Transverse colon (tissue), 4 donors: ENCODE measurements at regions not wholly inside any gene's neighbourhood (a gene's known extent, or its start where the extent isn't known, plus 50 kb on each side); places are given as distances from the start of the nearest gene placed in this dataset.

Source experiments
- DNase-seq: peaks from one replicate; pipeline ENCODE4 v3.0.0-alpha.2; 2019
- H3K27ac ChIP-seq, 4 donors: fragments of 200-600 bp; sonication (generic); 2 replicates each; pipeline ENCODE4 v1.5.1; 2016 to 2018; ENCODE audit warnings: inconsistent platforms in 4 of 4
- H3K27me3 ChIP-seq: fragments of 200-600 bp; sonication (generic); 2 replicates; pipeline ENCODE4 v1.5.1; 2017; ENCODE audit warnings: inconsistent platforms
- H3K36me3 ChIP-seq, 4 donors: fragments of 200-600 bp; sonication (generic); 2 replicates each; pipeline ENCODE4 v1.5.1; 2017 to 2019; ENCODE audit warnings: inconsistent platforms in 4 of 4
- H3K4me1 ChIP-seq, 4 donors: fragments of 200-600 bp; sonication (generic); 2 replicates each; pipeline ENCODE4 v1.5.1; 2017 to 2020; ENCODE audit warnings: inconsistent platforms in 4 of 4
- H3K4me3 ChIP-seq, 4 donors: fragments of 200-600 bp; sonication (generic); 1 replicate in 1 of 4; 2 replicates in 3 of 4; pipeline versions ENCODE4 v1.5.1 to v1.6.1; 2017 to 2019; ENCODE audit warnings: inconsistent platforms in 4 of 4
- H3K9me3 ChIP-seq, 2 donors: fragments of 200-600 bp; sonication (generic); 2 replicates each; pipeline ENCODE4 v1.5.1; 2017 to 2019; ENCODE audit warnings: inconsistent platforms in 2 of 2
- EP300 ChIP-seq: sonication (generic); formaldehyde crosslinking; IDR thresholded peaks from one replicate; pipeline ENCODE4 v1.6.1; 2017; ENCODE audit warnings: antibody characterized with exemption, low read depth
- POLR2A ChIP-seq: fragments of 450-650 bp; IDR thresholded peaks from one replicate; pipeline ENCODE4 v1.6.1; 2016; ENCODE audit warnings: antibody characterized with exemption, mild to moderate bottlenecking, moderate library complexity
- POLR2AphosphoS5 ChIP-seq, 3 donors: sonication (generic); formaldehyde crosslinking; IDR thresholded peaks; one replicate each; pipeline ENCODE4 v1.6.1; 2016; ENCODE audit warnings: antibody characterized with exemption in 3 of 3
- WGBS, 2 donors: methylation state at CpG; one replicate each; pipeline ENCODE4 v1.1.5; 2018; ENCODE audit warnings: low coverage in 1 of 2; 5-methylcytosine and 5-hydroxymethylcytosine counted together
- in situ Hi-C, 4 donors: fragments of 200-750 bp; cut with MboI; loops; one replicate each; pipeline versions ENCODE4 v1.15.0 to v1.15.1; 2017; ENCODE audit warnings: low sequenced_read_pairs in 3 of 4, low pct_ligation_motif_present in 1 of 4, low pct_unique_long_range_greater_than_20kb in 1 of 4
- intact Hi-C: fragments of 100-400 bp; cut with DNase I; formaldehyde crosslinking; loops from one replicate; pipeline ENCODE4 v1.15.1; 2023; ENCODE audit warnings: low total_unique reads
- TF ChIP-seq, protein P1 (sequence below), 5 experiments: fragments of 200-600 bp in 3 of 5; fragments of 450-650 bp in 2 of 5; sonication (generic) in 3 of 5; IDR thresholded peaks; 1 replicate in 2 of 5; 2 replicates in 3 of 5; pipeline ENCODE4 v1.5.1; 2016 to 2017; ENCODE audit warnings: antibody characterized with exemption in 5 of 5, inconsistent platforms in 3 of 5, mild to moderate bottlenecking in 2 of 5, moderate library complexity in 1 of 5

DNA sequence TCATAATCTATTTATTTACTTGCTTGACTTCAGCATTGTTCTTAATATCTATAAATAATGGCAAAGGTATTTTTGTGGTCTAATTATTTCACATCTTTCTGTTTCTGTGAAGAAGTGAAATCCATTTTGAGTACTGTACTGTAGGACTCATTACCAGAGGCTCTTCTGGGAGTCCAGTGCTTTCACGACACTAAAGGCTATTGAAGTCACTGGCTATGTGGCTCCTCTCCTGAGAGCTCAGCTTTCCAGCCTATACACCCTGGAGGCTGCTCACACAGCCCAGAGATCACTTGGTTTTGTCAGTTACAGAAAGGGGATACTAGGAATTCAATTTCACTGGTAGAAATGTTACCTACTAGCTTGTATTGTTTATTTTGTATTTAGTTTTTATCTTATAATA, 547.3 kb downstream of the TAF11L14 start:
- 13 to 29% methylated on average over 1 of the region's 1 CpG for WGBS, 2 donors
- Histone ChIP-seq H3K27ac (no peak overlapping the region), H3K36me3 (no peaks in the 10 kb centered on the region), H3K4me1 (no peaks in the 10 kb centered on the region), H3K4me3 (no peak overlapping the region), H3K27me3 (no peaks in the 10 kb centered on the region), H3K9me3 (no peaks in the 10 kb centered on the region)
- DNase-seq, result no peak
- in situ Hi-C loops (no loop called here), intact Hi-C loops (no loop called here)
- TF ChIP-seq, protein P1, sequence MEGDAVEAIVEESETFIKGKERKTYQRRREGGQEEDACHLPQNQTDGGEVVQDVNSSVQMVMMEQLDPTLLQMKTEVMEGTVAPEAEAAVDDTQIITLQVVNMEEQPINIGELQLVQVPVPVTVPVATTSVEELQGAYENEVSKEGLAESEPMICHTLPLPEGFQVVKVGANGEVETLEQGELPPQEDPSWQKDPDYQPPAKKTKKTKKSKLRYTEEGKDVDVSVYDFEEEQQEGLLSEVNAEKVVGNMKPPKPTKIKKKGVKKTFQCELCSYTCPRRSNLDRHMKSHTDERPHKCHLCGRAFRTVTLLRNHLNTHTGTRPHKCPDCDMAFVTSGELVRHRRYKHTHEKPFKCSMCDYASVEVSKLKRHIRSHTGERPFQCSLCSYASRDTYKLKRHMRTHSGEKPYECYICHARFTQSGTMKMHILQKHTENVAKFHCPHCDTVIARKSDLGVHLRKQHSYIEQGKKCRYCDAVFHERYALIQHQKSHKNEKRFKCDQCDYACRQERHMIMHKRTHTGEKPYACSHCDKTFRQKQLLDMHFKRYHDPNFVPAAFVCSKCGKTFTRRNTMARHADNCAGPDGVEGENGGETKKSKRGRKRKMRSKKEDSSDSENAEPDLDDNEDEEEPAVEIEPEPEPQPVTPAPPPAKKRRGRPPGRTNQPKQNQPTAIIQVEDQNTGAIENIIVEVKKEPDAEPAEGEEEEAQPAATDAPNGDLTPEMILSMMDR (IDR thresholded peaks at IDR 0.05), result no peak
- TF ChIP-seq POLR2AphosphoS5 (IDR thresholded peaks at IDR 0.05) (no peak), EP300 (no peak), POLR2A (no peak)

DNA sequence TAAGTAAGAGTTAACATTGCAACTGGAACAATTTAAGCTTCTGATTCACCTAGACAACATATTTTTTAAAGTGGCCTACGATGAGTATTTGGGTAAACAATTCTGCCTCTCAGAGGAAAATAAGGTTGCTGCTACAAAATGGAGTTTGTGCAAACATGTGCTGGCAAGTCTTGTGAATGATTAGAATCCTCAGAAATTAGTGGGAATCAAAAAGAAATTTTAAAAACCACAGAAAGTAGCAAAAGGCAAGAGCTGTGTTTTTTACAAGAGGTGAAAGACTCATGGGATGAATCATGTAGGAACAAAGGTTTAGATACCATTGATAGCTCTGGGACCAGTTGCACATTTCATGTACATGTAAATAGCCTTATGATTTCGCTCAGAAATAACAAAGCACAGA, 561.6 kb downstream of the TAF11L14 start:
- peaks cover 6 to 8% of the 10 kb centered on the region in 2 donors for H3K9me3 ChIP-seq
- intact Hi-C loops, result no loop called here
- no peak for DNase-seq
- no peaks in the 10 kb centered on the region for H3K27me3 ChIP-seq
- WGBS, 2 donors, result 55 to 60% methylated on average over 2 of the region's 2 CpGs
- in situ Hi-C loops, result no loop called here
- no peak for TF ChIP-seq POLR2A
- TF ChIP-seq POLR2AphosphoS5 (IDR thresholded peaks at IDR 0.05), result no peak
- TF ChIP-seq, protein P1 (IDR thresholded peaks at IDR 0.05), result no peak
- TF ChIP-seq EP300, result no peak
- no peaks in the 10 kb centered on the region for H3K36me3 ChIP-seq
- no peak overlapping the region for H3K4me3 ChIP-seq
- H3K27ac ChIP-seq, result no peak overlapping the region
- no peaks in the 10 kb centered on the region for H3K4me1 ChIP-seq

DNA sequence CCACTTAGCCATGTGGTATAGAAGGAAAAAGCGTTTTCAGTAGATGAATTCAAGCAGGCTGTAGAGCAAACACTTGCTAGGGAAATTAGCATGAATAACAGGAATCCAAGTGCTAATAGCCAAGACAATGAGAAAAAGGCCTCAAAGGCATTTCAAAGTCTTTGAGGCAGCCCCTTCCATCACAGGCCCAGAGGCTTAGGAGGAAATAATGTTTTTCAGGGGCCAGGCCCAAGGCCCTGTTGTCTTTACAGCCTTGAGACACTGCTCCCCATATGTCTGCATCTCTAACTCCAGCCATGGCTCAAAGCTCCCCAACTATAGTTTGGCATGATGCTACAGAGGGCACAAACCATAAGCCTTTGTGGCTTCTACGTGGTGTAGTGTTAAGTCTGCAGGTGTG, 563.5 kb downstream of the TAF11L14 start:
- in situ Hi-C loops, result no loop called here
- TF ChIP-seq, protein P1 (IDR thresholded peaks at IDR 0.05), result no peak
- no peak for TF ChIP-seq EP300
- no peak for TF ChIP-seq POLR2A
- no peak for TF ChIP-seq POLR2AphosphoS5 (IDR thresholded peaks at IDR 0.05)
- Histone ChIP-seq H3K9me3 (peaks cover 0 to 6% of the 10 kb centered on the region in 2 donors), H3K27ac (no peak overlapping the region), H3K4me1 (no peaks in the 10 kb centered on the region), H3K36me3 (no peaks in the 10 kb centered on the region), H3K4me3 (no peak overlapping the region), H3K27me3 (no peaks in the 10 kb centered on the region)
- intact Hi-C loops, result no loop called here
- no peak for DNase-seq
- WGBS, 2 donors, result 58 to 64% methylated on average over 1 to 2 of the region's 2 CpGs

DNA sequence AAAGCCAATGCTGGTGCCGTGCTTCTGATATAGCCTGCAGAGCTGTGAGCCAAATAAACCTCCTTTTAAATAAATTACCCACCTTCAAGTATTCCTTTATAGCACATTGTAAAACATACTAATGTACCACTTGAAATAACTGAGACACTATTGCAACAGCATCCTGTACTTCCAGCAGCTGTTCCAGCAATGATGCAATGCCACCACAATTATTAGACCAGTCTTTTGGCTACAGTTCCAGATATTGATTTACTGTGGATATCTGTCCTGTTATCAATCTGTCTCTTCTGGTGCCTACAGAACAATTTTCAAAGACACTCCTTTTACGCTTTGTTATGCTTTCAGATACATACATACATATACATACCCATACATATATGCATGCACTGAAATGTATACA, 567.9 kb downstream of the TAF11L14 start:
- intact Hi-C loops, result no loop called here
- 70 to 85% methylated on average over 2 of the region's 2 CpGs for WGBS, 2 donors
- no peak for TF ChIP-seq POLR2A
- TF ChIP-seq, protein P1 (IDR thresholded peaks at IDR 0.05), result no peak
- no peak overlapping the region for H3K27ac ChIP-seq
- H3K4me3 ChIP-seq, result no peak overlapping the region
- in situ Hi-C loops, result no loop called here
- no peaks in the 10 kb centered on the region for H3K36me3 ChIP-seq
- no peak for DNase-seq
- H3K27me3 ChIP-seq, result no peaks in the 10 kb centered on the region
- H3K9me3 ChIP-seq, result peaks cover 6% of the 10 kb centered on the region in 2 donors
- H3K4me1 ChIP-seq, result no peaks in the 10 kb centered on the region
